Astrocyte (in vitro differentiated cells and primary cell): ENCODE measurements at regions not wholly inside any gene's neighbourhood (a gene's known extent, or its start where the extent isn't known, plus 50 kb on each side); places are given as distances from the start of the nearest gene placed in this dataset.

Experiments
- CTCF ChIP-seq: IDR thresholded peaks from 2 replicates; pipeline ENCODE4 v1.5.1; 2011; ENCODE audit warnings: low read depth, mild to moderate bottlenecking, inconsistent platforms, low read length, moderate library complexity; ENCODE audit not compliant: insufficient read depth
- EZH2 ChIP-seq: IDR thresholded peaks from 2 replicates; pipeline ENCODE4 v1.6.1; 2012; ENCODE audit warnings: mild to moderate bottlenecking, low read length, inconsistent platforms; ENCODE audit not compliant: insufficient read depth

GRCh38 chr1:194358208-194358581 is 1171.8 kb upstream of the B3GALT2 start:
- TF ChIP-seq EZH2, result no peak
- no peak for TF ChIP-seq CTCF
